Fibroblast of lung (primary cell): ENCODE measurements at regions not wholly inside any gene's neighbourhood (a gene's known extent, or its start where the extent isn't known, plus 50 kb on each side); places are given as distances from the start of the nearest gene placed in this dataset.
"Not testable (repeated sequence)": the region's sequence is repeated elsewhere in the genome, so short reads cannot be mapped to it uniquely, and the experiment has no call there.

Experiments
- DNase-seq, 2 donors: peaks; one replicate each; pipeline versions ENCODE4 v3.0.0 to v3.0.0-alpha.2; 2010; ENCODE audit warnings: low read depth in 2 of 2
- H2AFZ ChIP-seq: 2 replicates; pipeline ENCODE4 v1.5.1; 2012; ENCODE audit warnings: low read length, control low read depth, inconsistent platforms
- H3K27ac ChIP-seq: 2 replicates; pipeline ENCODE4 v1.5.1; 2011; ENCODE audit warnings: low read length, control low read depth; ENCODE audit not compliant: insufficient read depth
- H3K27me3 ChIP-seq: 2 replicates; pipeline ENCODE4 v1.5.1; 2011; ENCODE audit warnings: mild to moderate bottlenecking, low read length; ENCODE audit not compliant: control insufficient read depth, insufficient read depth
- H3K36me3 ChIP-seq: 2 replicates; pipeline ENCODE4 v1.5.1; 2011; ENCODE audit warnings: low read length; ENCODE audit not compliant: control insufficient read depth, insufficient read depth
- H3K4me1 ChIP-seq: 2 replicates; pipeline ENCODE4 v1.5.1; 2011; ENCODE audit warnings: low read length; ENCODE audit not compliant: control insufficient read depth, insufficient read depth; ENCODE audit errors: extremely low read depth
- H3K4me2 ChIP-seq: 2 replicates; pipeline ENCODE4 v1.5.1; 2011; ENCODE audit warnings: low read length, control low read depth; ENCODE audit not compliant: insufficient read depth; ENCODE audit errors: extremely low read depth
- H3K4me3 ChIP-seq, 4 experiments: fragments of 200-600 bp in 1 of 4; sonication (generic) in 1 of 4; replicated peaks in 1 of 4; 2 replicates each; pipeline ENCODE4 v1.5.1; 2011 to 2016; ENCODE audit warnings: low read length in 4 of 4, low read depth in 3 of 4, mild to moderate bottlenecking in 3 of 4, control low read depth in 2 of 4, inconsistent platforms in 1 of 4, mixed read lengths in 1 of 4; ENCODE audit not compliant: insufficient read depth in 1 of 4; ENCODE audit errors: control extremely low read depth in 1 of 4
- H3K79me2 ChIP-seq: 2 replicates; pipeline ENCODE4 v1.5.1; 2012; ENCODE audit warnings: mild to moderate bottlenecking, low read length, inconsistent platforms; ENCODE audit not compliant: control insufficient read depth, insufficient read depth
- H3K9ac ChIP-seq: 2 replicates; pipeline ENCODE4 v1.5.1; 2011; ENCODE audit warnings: mild to moderate bottlenecking, low read length, control low read depth; ENCODE audit not compliant: insufficient read depth
- H3K9me3 ChIP-seq: 2 replicates; pipeline ENCODE4 v1.5.1; 2012; ENCODE audit warnings: low read depth, low read length; ENCODE audit not compliant: control insufficient read depth, insufficient read depth
- H4K20me1 ChIP-seq: 2 replicates; pipeline ENCODE4 v1.5.1; 2011; ENCODE audit warnings: low read length; ENCODE audit not compliant: control insufficient read depth, insufficient read depth; ENCODE audit errors: extremely low read depth
- CTCF ChIP-seq, 2 donors: IDR thresholded peaks in 1 of 2; conservative IDR thresholded peaks in 1 of 2; 1 replicate in 1 of 2; 2 replicates in 1 of 2; pipeline ENCODE4 v1.5.1; 2011 to 2012; ENCODE audit warnings: low read length in 2 of 2, control low read depth in 1 of 2, inconsistent platforms in 1 of 2, low read depth in 1 of 2, mild to moderate bottlenecking in 1 of 2
- EZH2 ChIP-seq: IDR thresholded peaks from 2 replicates; pipeline ENCODE4 v1.5.1; 2012; ENCODE audit warnings: low read length, control low read depth, mild to moderate bottlenecking; ENCODE audit errors: missing control alignments

- H3K9me3 ChIP-seq: no peaks in the 10 kb centered on the region
- H3K9ac ChIP-seq: no peak overlapping the region
- H2AFZ ChIP-seq: no peak overlapping the region
- no peaks in the 10 kb centered on the region for H4K20me1 ChIP-seq
- no peaks in the 10 kb centered on the region for H3K36me3 ChIP-seq
- no peak for DNase-seq
- no peak overlapping the region for H3K4me3 ChIP-seq
- H3K4me1 ChIP-seq: no peaks in the 10 kb centered on the region
- no peak overlapping the region for H3K27ac ChIP-seq
- no peaks in the 10 kb centered on the region for H3K27me3 ChIP-seq
- no peak overlapping the region for H3K4me2 ChIP-seq
- TF ChIP-seq EZH2: no peak
- no peak for TF ChIP-seq CTCF (conservative IDR thresholded peaks at IDR 0.05 in 1 of 2, IDR thresholded peaks at IDR 0.05 in 1 of 2; ENCODE audit: low read depth in 1 of 2, low read length in 2 of 2)
- H3K79me2 ChIP-seq: no peaks in the 10 kb centered on the region
Measured at GRCh38 chr6:125637207-125637606, 112.2 kb upstream of the HEY2 start.

GRCh38 chr6:125639466-125640020 is 109.9 kb upstream of the HEY2 start:
- Histone ChIP-seq H3K9ac (no peak overlapping the region), H3K79me2 (no peaks in the 10 kb centered on the region), H4K20me1 (no peaks in the 10 kb centered on the region), H3K27ac (no peak overlapping the region), H3K4me3 (no peak overlapping the region), H3K4me2 (no peak overlapping the region), H3K27me3 (no peaks in the 10 kb centered on the region), H3K36me3 (no peaks in the 10 kb centered on the region), H3K4me1 (no peaks in the 10 kb centered on the region), H2AFZ (no peak overlapping the region), H3K9me3 (no peaks in the 10 kb centered on the region)
- no peak for TF ChIP-seq EZH2
- no peak for TF ChIP-seq CTCF (conservative IDR thresholded peaks at IDR 0.05 in 1 of 2, IDR thresholded peaks at IDR 0.05 in 1 of 2; ENCODE audit: low read depth in 1 of 2, low read length in 2 of 2)
- no peak for DNase-seq

- H3K9ac ChIP-seq: no peak overlapping the region
- no peaks in the 10 kb centered on the region for H3K9me3 ChIP-seq
- no peaks in the 10 kb centered on the region for H3K36me3 ChIP-seq
- H2AFZ ChIP-seq: no peak overlapping the region
- H3K79me2 ChIP-seq: no peaks in the 10 kb centered on the region
- H3K4me1 ChIP-seq: no peaks in the 10 kb centered on the region
- no peak overlapping the region for H3K27ac ChIP-seq
- no peaks in the 10 kb centered on the region for H3K27me3 ChIP-seq
- no peak overlapping the region for H3K4me3 ChIP-seq
- H3K4me2 ChIP-seq: no peak overlapping the region
- TF ChIP-seq EZH2 (no peak), CTCF (conservative IDR thresholded peaks at IDR 0.05 in 1 of 2, IDR thresholded peaks at IDR 0.05 in 1 of 2; ENCODE audit: low read depth in 1 of 2, low read length in 2 of 2) (no peak)
- no peaks in the 10 kb centered on the region for H4K20me1 ChIP-seq
- no peak for DNase-seq
Measured at GRCh38 chr6:125640441-125641150, 108.8 kb upstream of the HEY2 start.

DNA sequence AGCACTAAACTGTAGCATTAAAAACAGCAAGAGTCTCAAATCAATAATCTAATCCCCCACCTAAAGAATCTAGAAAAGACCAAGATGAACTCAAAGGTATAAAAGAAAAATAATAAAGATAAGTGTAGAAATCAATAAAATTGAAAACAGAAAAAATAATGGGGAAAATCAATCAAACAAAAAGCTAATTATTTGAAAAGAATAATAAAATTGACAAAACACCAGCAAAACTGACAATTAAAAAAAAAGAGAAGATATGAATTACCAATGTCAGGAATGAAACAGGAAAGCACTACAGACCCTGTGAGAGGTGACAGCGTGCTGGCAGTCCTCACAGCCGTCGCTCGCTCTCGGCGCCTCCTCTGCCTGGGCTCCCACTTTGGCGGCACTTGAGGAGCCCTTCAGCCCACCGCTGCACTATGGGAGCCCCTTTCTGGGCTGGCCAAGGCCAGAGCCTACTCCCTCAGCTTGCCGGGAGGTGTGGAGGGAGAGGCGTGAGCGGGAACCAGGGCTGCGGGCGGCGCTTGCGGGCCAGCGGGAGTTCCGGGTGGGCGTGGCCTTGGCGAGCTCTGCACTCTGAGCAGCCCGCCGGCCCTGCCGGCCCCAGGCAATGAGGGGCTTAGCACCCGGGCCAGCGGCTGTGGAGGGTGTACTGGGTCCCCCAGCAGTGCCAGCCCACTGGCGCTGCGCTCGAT is 105.3 kb upstream of the HEY2 start:
- H2AFZ ChIP-seq, H3K36me3 ChIP-seq, DNase-seq, H4K20me1 ChIP-seq, H3K4me1 ChIP-seq, H3K4me3 ChIP-seq, H3K9ac ChIP-seq, H3K79me2 ChIP-seq, H3K27me3 ChIP-seq, H3K27ac ChIP-seq, H3K4me2 ChIP-seq, H3K9me3 ChIP-seq: not testable (repeated sequence)
